ENCODE measurements at regions not wholly inside any gene's neighbourhood (a gene's known extent, or its start where the extent isn't known, plus 50 kb on each side); places are given as distances from the start of the nearest gene placed in this dataset.

GRCh38 chr7:10718768-10719167 lies 254.9 kb upstream of the PHF14 start:
- H3K27me3 ChIP-seq (ENCODE audit: control insufficient read depth in 2 of 2, insufficient read depth in 2 of 2, low read length in 2 of 2) = no peaks in the 10 kb centered on the region
- no peak overlapping the region for H3K27ac ChIP-seq (ENCODE audit: low read depth in 1 of 2, low read length in 2 of 2)
- no peaks in the 10 kb centered on the region for H3K36me3 ChIP-seq (replicated peaks in 1 of 2; ENCODE audit: control insufficient read depth in 1 of 2, insufficient read depth in 2 of 2, low read length in 2 of 2)
- WGBS (ENCODE audit: insufficient coverage) = 96% methylated on average over 3 of the region's 5 CpGs
- peaks cover 0 to 3% (median 0%) of the 10 kb centered on the region in 7 donors for H3K9me3 Mint-ChIP-seq
- H3K27me3 Mint-ChIP-seq (ENCODE audit: low read depth in 3 of 3) = no peaks in the 10 kb centered on the region
- H3K4me3 Mint-ChIP-seq = no peak overlapping the region
- H4K20me1 ChIP-seq (ENCODE audit: insufficient read depth, low read length) = no peaks in the 10 kb centered on the region
- TF ChIP-seq CTCF (IDR thresholded peaks at IDR 0.05) = no peak
- DNase-seq = no peak
- no peaks in the 10 kb centered on the region for H3K79me2 ChIP-seq (ENCODE audit: insufficient read depth, low read length)
- no peak overlapping the region for H3K4me3 ChIP-seq (replicated peaks in 1 of 3; ENCODE audit: low read depth in 2 of 3, low read length in 3 of 3)
- intact Hi-C loops (cut with micrococcal nuclease) = no loop called here
- H3K9me3 ChIP-seq (replicated peaks in 1 of 2; ENCODE audit: control insufficient read depth in 1 of 2, insufficient read depth in 1 of 2, low read length in 2 of 2) = no peaks in the 10 kb centered on the region
- H3K9ac ChIP-seq (ENCODE audit: insufficient read depth, low read length, poor library complexity, severe bottlenecking) = no peak overlapping the region
- no peaks in the 10 kb centered on the region for H3K4me1 Mint-ChIP-seq
- H3K27ac Mint-ChIP-seq = no peak overlapping the region
- no peaks in the 10 kb centered on the region for H3K4me1 ChIP-seq (ENCODE audit: control insufficient read depth in 1 of 2, insufficient read depth in 2 of 2, low read length in 2 of 2)
- H3K36me3 Mint-ChIP-seq = no peaks in the 10 kb centered on the region
- H3K4me2 ChIP-seq (replicated peaks; ENCODE audit: extremely low read depth, low read length, poor library complexity, severe bottlenecking) = no peak overlapping the region
- H2AFZ ChIP-seq (ENCODE audit: insufficient read depth, low read depth, low read length, poor library complexity, severe bottlenecking) = no peak overlapping the region

GRCh38 chr7:10720042-10720441 lies 253.6 kb upstream of the PHF14 start:
- H3K9me3 Mint-ChIP-seq = peaks cover 0 to 3% (median 0%) of the 10 kb centered on the region in 7 donors
- H3K9me3 ChIP-seq (replicated peaks in 1 of 2; ENCODE audit: control insufficient read depth in 1 of 2, insufficient read depth in 1 of 2, low read length in 2 of 2) = no peaks in the 10 kb centered on the region
- H3K4me2 ChIP-seq (replicated peaks; ENCODE audit: extremely low read depth, low read length, poor library complexity, severe bottlenecking) = no peak overlapping the region
- H3K27me3 Mint-ChIP-seq (ENCODE audit: low read depth in 3 of 3) = no peaks in the 10 kb centered on the region
- no peak for DNase-seq
- H3K9ac ChIP-seq (ENCODE audit: insufficient read depth, low read length, poor library complexity, severe bottlenecking) = no peak overlapping the region
- no peaks in the 10 kb centered on the region for H3K36me3 ChIP-seq (replicated peaks in 1 of 2; ENCODE audit: control insufficient read depth in 1 of 2, insufficient read depth in 2 of 2, low read length in 2 of 2)
- H4K20me1 ChIP-seq (ENCODE audit: insufficient read depth, low read length) = no peaks in the 10 kb centered on the region
- no peak overlapping the region for H3K4me3 Mint-ChIP-seq
- H3K79me2 ChIP-seq (ENCODE audit: insufficient read depth, low read length) = no peaks in the 10 kb centered on the region
- H3K27ac ChIP-seq (ENCODE audit: low read depth in 1 of 2, low read length in 2 of 2) = no peak overlapping the region
- H3K4me3 ChIP-seq (replicated peaks in 1 of 3; ENCODE audit: low read depth in 2 of 3, low read length in 3 of 3) = no peak overlapping the region
- H3K27ac Mint-ChIP-seq = no peak overlapping the region
- intact Hi-C loops (cut with micrococcal nuclease) = no loop called here
- no peaks in the 10 kb centered on the region for H3K4me1 ChIP-seq (ENCODE audit: control insufficient read depth in 1 of 2, insufficient read depth in 2 of 2, low read length in 2 of 2)
- H3K27me3 ChIP-seq (ENCODE audit: control insufficient read depth in 2 of 2, insufficient read depth in 2 of 2, low read length in 2 of 2) = no peaks in the 10 kb centered on the region
- H3K4me1 Mint-ChIP-seq = no peaks in the 10 kb centered on the region
- no peak for TF ChIP-seq CTCF (IDR thresholded peaks at IDR 0.05)
- no peak overlapping the region for H2AFZ ChIP-seq (ENCODE audit: insufficient read depth, low read depth, low read length, poor library complexity, severe bottlenecking)
- H3K36me3 Mint-ChIP-seq = no peaks in the 10 kb centered on the region
